Nephron progenitor cell (in vitro differentiated cells): ENCODE measurements at regions not wholly inside any gene's neighbourhood (a gene's known extent, or its start where the extent isn't known, plus 50 kb on each side); places are given as distances from the start of the nearest gene placed in this dataset.

Experiments
- DNase-seq: peaks from one replicate; pipeline ENCODE4 v3.0.0; 2021
- H3K27ac Mint-ChIP-seq: 2 replicates; pipeline ENCODE4 v1.8.0; 2021; ENCODE audit warnings: mild to moderate bottlenecking, moderate library complexity, mixed read lengths
- H3K27me3 Mint-ChIP-seq: 2 replicates; pipeline ENCODE4 v1.8.0; 2021; ENCODE audit warnings: mild to moderate bottlenecking, low read depth, mixed read lengths; ENCODE audit not compliant: poor library complexity
- H3K36me3 Mint-ChIP-seq: 2 replicates; pipeline ENCODE4 v1.8.0; 2021; ENCODE audit warnings: low read depth, mixed read lengths
- H3K4me1 Mint-ChIP-seq: 2 replicates; pipeline ENCODE4 v1.8.0; 2021; ENCODE audit warnings: mixed read lengths
- H3K4me3 Mint-ChIP-seq: 2 replicates; pipeline ENCODE4 v1.8.0; 2021; ENCODE audit warnings: mild to moderate bottlenecking, moderate library complexity, mixed read lengths
- H3K9me3 Mint-ChIP-seq: 2 replicates; pipeline ENCODE4 v1.8.0; 2021; ENCODE audit warnings: mild to moderate bottlenecking, moderate library complexity, mixed read lengths
- TF ChIP-seq, protein P1 (sequence below): fragments of 200-600 bp; sonication (generic); IDR thresholded peaks from 2 replicates; pipeline ENCODE4 v1.5.0; 2021; ENCODE audit warnings: antibody characterized with exemption

DNA sequence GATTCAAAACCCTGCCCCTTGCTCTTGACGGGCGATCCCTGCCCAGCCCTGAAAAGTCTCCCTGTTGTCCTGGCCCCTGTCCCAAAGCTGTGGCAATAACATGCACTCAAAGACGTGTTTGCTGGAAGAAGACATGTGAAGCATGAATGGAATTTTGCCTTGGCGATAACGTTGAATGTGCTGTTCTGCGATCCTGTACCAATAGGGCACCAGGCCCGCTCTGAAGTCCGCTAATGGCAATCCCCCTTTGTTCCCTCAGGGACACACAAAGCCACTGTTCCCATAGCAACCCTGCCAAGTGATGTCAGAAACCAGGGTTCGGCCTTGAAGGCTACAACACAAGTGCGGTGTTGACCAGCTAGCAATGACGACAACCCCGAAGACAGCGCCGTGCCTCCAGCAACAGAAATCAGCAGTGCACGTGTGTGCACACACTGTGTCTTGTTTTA is 284.6 kb downstream of the KLF6 start:
- TF ChIP-seq, protein P1, sequence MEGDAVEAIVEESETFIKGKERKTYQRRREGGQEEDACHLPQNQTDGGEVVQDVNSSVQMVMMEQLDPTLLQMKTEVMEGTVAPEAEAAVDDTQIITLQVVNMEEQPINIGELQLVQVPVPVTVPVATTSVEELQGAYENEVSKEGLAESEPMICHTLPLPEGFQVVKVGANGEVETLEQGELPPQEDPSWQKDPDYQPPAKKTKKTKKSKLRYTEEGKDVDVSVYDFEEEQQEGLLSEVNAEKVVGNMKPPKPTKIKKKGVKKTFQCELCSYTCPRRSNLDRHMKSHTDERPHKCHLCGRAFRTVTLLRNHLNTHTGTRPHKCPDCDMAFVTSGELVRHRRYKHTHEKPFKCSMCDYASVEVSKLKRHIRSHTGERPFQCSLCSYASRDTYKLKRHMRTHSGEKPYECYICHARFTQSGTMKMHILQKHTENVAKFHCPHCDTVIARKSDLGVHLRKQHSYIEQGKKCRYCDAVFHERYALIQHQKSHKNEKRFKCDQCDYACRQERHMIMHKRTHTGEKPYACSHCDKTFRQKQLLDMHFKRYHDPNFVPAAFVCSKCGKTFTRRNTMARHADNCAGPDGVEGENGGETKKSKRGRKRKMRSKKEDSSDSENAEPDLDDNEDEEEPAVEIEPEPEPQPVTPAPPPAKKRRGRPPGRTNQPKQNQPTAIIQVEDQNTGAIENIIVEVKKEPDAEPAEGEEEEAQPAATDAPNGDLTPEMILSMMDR = no peak
- Mint-ChIP-seq H3K9me3 (no peaks in the 10 kb centered on the region), H3K4me3 (no peak overlapping the region), H3K36me3 (no peaks in the 10 kb centered on the region), H3K4me1 (peaks cover 29% of the 10 kb centered on the region), H3K27me3 (peaks cover 8% of the 10 kb centered on the region), H3K27ac (peak overlapping the region; percentile 92)
- DNase-seq = peak; percentile 34

DNA sequence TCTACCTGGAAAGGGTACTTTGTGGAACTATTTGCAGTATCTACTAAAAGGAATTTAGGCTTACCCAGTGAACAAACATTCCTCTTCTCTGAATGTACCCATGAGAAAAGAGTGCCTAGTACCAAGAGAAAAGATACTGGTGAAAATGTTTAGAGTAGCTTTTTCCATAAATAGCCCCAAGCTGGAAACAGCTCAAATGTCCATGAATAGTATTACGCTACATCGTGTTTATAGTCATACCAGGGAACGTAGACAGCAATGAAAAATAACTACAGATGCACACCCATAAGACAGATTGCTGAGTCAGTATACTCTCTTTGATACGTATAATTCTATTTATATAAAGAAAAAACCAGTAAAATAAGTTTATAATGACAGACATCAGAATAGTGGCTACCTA is 285.9 kb downstream of the KLF6 start:
- no peaks in the 10 kb centered on the region for H3K9me3 Mint-ChIP-seq
- H3K36me3 Mint-ChIP-seq = no peaks in the 10 kb centered on the region
- TF ChIP-seq, protein P1 = no peak
- H3K4me3 Mint-ChIP-seq = no peak overlapping the region
- no peak overlapping the region for H3K27ac Mint-ChIP-seq
- H3K4me1 Mint-ChIP-seq = peaks cover 29% of the 10 kb centered on the region
- no peak for DNase-seq
- peaks cover 13% of the 10 kb centered on the region for H3K27me3 Mint-ChIP-seq

DNA sequence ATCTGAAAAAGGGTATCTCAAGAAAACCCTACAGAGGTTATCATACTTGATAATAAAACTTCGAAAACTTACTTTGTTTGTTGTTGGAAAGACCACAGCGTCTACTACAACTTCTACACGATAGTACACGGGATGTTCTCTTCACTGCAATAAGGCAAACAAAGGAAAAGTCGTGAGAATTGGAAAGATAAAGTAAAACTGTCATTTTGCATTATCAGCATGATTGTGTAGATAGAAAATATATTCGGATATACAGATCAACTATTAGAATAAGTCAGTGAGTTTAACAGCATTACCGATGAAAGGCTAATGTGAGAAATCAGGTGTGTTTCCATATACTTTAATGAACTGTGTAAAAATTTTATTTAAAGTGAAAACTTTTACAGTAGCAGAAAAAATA is 287.4 kb downstream of the KLF6 start:
- no peak overlapping the region for H3K27ac Mint-ChIP-seq
- peaks cover 16% of the 10 kb centered on the region for H3K4me1 Mint-ChIP-seq
- no peaks in the 10 kb centered on the region for H3K9me3 Mint-ChIP-seq
- no peaks in the 10 kb centered on the region for H3K36me3 Mint-ChIP-seq
- TF ChIP-seq, protein P1 = no peak
- H3K4me3 Mint-ChIP-seq = no peak overlapping the region
- peaks cover 14% of the 10 kb centered on the region for H3K27me3 Mint-ChIP-seq
- DNase-seq = no peak

DNA sequence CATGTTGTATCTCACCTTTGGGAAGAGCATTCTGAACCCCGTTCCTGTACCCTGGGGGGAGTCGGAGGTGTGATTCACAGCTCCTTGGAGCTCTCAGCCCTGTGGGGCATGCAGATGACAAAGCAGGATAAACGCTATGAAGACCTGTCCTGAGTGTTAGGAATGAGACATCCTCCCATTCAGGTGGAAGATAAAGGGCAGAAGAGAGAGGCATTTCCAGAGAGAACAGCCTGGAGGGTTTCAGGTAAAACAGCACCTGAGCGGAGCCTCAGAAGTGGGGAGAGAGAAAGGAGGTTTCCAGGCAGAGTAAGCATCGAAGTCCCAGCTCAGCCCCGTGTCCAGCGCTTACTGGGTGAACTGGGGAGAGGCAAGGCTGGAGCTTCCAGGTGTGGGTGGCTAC is 288.9 kb downstream of the KLF6 start:
- H3K4me1 Mint-ChIP-seq = peaks cover 9% of the 10 kb centered on the region
- no peaks in the 10 kb centered on the region for H3K36me3 Mint-ChIP-seq
- DNase-seq = no peak
- H3K9me3 Mint-ChIP-seq = no peaks in the 10 kb centered on the region
- H3K4me3 Mint-ChIP-seq = no peak overlapping the region
- no peak overlapping the region for H3K27ac Mint-ChIP-seq
- TF ChIP-seq, protein P1 = no peak
- peaks cover 14% of the 10 kb centered on the region for H3K27me3 Mint-ChIP-seq

DNA sequence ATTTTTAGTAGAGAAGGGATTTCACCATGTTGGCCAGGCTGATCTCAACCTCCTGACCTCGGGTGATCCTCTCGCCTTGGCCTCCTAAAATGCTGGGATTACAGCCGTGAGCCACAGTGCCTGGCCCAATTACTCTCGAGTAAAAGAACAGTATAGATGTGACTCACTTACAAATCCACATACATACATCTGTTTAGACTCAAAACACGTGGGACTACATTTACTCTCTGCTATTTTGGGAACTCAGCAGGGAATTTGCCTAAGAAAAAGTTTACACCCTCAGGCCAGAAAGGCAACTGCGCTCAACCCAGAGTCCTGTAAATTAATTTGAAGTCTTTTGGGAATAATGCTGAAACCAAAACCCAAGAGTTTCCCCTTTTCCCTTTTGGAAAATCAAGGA is 289.7 kb downstream of the KLF6 start:
- DNase-seq = no peak
- Mint-ChIP-seq H3K36me3 (no peaks in the 10 kb centered on the region), H3K4me3 (no peak overlapping the region), H3K4me1 (peaks cover 2% of the 10 kb centered on the region), H3K27ac (no peak overlapping the region), H3K27me3 (peaks cover 11% of the 10 kb centered on the region), H3K9me3 (no peaks in the 10 kb centered on the region)
- TF ChIP-seq, protein P1 = no peak

DNA sequence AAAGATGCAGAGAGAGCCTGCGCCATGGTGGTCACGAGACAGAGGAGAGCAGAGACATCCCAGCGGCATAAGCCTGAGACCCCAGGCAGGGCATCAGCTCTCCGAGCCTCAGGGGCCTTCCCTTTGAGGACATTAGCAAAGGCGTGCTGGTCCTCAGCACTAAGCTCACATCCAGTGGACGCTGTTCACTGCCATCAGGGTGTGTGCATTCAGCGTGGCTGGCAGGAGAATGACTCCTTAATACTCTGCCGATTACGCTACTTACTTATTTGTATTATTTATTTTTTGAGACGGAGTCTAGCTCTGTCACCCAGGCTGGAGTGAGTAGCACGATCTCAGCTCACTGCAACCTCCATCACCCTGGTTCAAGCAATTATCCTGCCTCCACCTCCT is 290.2 kb downstream of the KLF6 start:
- H3K9me3 Mint-ChIP-seq = peaks cover 4% of the 10 kb centered on the region
- no peaks in the 10 kb centered on the region for H3K4me1 Mint-ChIP-seq
- no peak overlapping the region for H3K27ac Mint-ChIP-seq

More for the DNA sequence above, 290.2 kb downstream of the KLF6 start:
- Mint-ChIP-seq H3K4me3 (no peak overlapping the region), H3K36me3 (no peaks in the 10 kb centered on the region), H3K27me3 (peaks cover 11% of the 10 kb centered on the region)
- TF ChIP-seq, protein P1 = no peak
- no peak for DNase-seq
